ENCODE measurements at regions not wholly inside any gene's neighbourhood (a gene's known extent, or its start where the extent isn't known, plus 50 kb on each side); places are given as distances from the start of the nearest gene placed in this dataset.

GRCh38 chr16:73978407-73978784, 318.2 kb upstream of the PSMD7 start:
- Histone ChIP-seq H3K79me2 (ENCODE audit: control insufficient read depth, insufficient read depth, low read length, poor library complexity) (no peaks in the 10 kb centered on the region), H3K4me3 (ENCODE audit: low read depth, low read length) (no peak overlapping the region), H3K4ac (ENCODE audit: low read depth, low read length) (no peak overlapping the region), H3K79me1 (ENCODE audit: low read length) (no peaks in the 10 kb centered on the region), H4K12ac (ENCODE audit: low read depth, low read length) (no peak overlapping the region), H3K4me1 (ENCODE audit: control insufficient read depth in 1 of 2, insufficient read depth in 2 of 2, low read length in 2 of 2) (no peaks in the 10 kb centered on the region), H3K23ac (ENCODE audit: low read length) (no peak overlapping the region), H2BK5ac (ENCODE audit: low read depth, low read length, poor library complexity) (no peak overlapping the region), H3K36me3 (ENCODE audit: control insufficient read depth in 1 of 2, insufficient read depth in 2 of 2, low read length in 2 of 2) (no peaks in the 10 kb centered on the region), H3K18ac (ENCODE audit: low read length) (no peak overlapping the region), H3K9me3 (ENCODE audit: insufficient read depth, low read depth, low read length) (no peaks in the 10 kb centered on the region), H2BK120ac (ENCODE audit: insufficient read depth, low read length, poor library complexity) (no peak overlapping the region), H3K27ac (ENCODE audit: low read depth, low read length) (no peak overlapping the region), H2BK12ac (ENCODE audit: low read length) (no peak overlapping the region), H2AK5ac (ENCODE audit: low read length) (no peak overlapping the region), H4K91ac (ENCODE audit: low read depth, low read length) (no peak overlapping the region), H3K27me3 (ENCODE audit: insufficient read depth, low read length) (no peaks in the 10 kb centered on the region), H3K9ac (ENCODE audit: low read length) (no peak overlapping the region), H4K8ac (ENCODE audit: low read depth, low read length) (no peak overlapping the region), H2AFZ (ENCODE audit: insufficient read depth, low read length, poor library complexity) (no peak overlapping the region), H3K4me2 (ENCODE audit: low read length) (no peak overlapping the region), H3K14ac (ENCODE audit: low read length) (no peak overlapping the region)
- no CpG with 5 or more reads among the region's 5 CpGs for WGBS (ENCODE audit: extremely low coverage, insufficient coverage, insufficient read length)
- no peak for DNase-seq

GRCh38 chr16:73976644-73977043, 320.0 kb upstream of the PSMD7 start:
- DNase-seq = no peak
- H3K18ac ChIP-seq (ENCODE audit: low read length) = no peak overlapping the region
- H3K4me2 ChIP-seq (ENCODE audit: low read length) = no peak overlapping the region
- no peak overlapping the region for H4K91ac ChIP-seq (ENCODE audit: low read depth, low read length)
- H2AK5ac ChIP-seq (ENCODE audit: low read length) = no peak overlapping the region
- H3K14ac ChIP-seq (ENCODE audit: low read length) = no peak overlapping the region
- H2BK12ac ChIP-seq (ENCODE audit: low read length) = no peak overlapping the region
- H3K9me3 ChIP-seq (ENCODE audit: insufficient read depth, low read depth, low read length) = no peaks in the 10 kb centered on the region
- H2BK120ac ChIP-seq (ENCODE audit: insufficient read depth, low read length, poor library complexity) = no peak overlapping the region
- H3K27ac ChIP-seq (ENCODE audit: low read depth, low read length) = no peak overlapping the region
- no peak overlapping the region for H3K4ac ChIP-seq (ENCODE audit: low read depth, low read length)
- H2AFZ ChIP-seq (ENCODE audit: insufficient read depth, low read length, poor library complexity) = no peak overlapping the region
- no peaks in the 10 kb centered on the region for H3K4me1 ChIP-seq (ENCODE audit: control insufficient read depth in 1 of 2, insufficient read depth in 2 of 2, low read length in 2 of 2)
- H2BK5ac ChIP-seq (ENCODE audit: low read depth, low read length, poor library complexity) = no peak overlapping the region
- no peaks in the 10 kb centered on the region for H3K79me1 ChIP-seq (ENCODE audit: low read length)
- H3K9ac ChIP-seq (ENCODE audit: low read length) = no peak overlapping the region
- no peak overlapping the region for H4K8ac ChIP-seq (ENCODE audit: low read depth, low read length)
- no peaks in the 10 kb centered on the region for H3K79me2 ChIP-seq (ENCODE audit: control insufficient read depth, insufficient read depth, low read length, poor library complexity)
- no CpG with 5 or more reads among the region's 3 CpGs for WGBS (ENCODE audit: extremely low coverage, insufficient coverage, insufficient read length)
- H3K23ac ChIP-seq (ENCODE audit: low read length) = no peak overlapping the region
- no peaks in the 10 kb centered on the region for H3K36me3 ChIP-seq (ENCODE audit: control insufficient read depth in 1 of 2, insufficient read depth in 2 of 2, low read length in 2 of 2)
- H3K4me3 ChIP-seq (ENCODE audit: low read depth, low read length) = no peak overlapping the region
- no peaks in the 10 kb centered on the region for H3K27me3 ChIP-seq (ENCODE audit: insufficient read depth, low read length)
- H4K12ac ChIP-seq (ENCODE audit: low read depth, low read length) = no peak overlapping the region

GRCh38 chr16:73973174-73973573, 323.4 kb upstream of the PSMD7 start:
- H3K4me3 ChIP-seq (ENCODE audit: low read depth, low read length) = no peak overlapping the region
- H2BK120ac ChIP-seq (ENCODE audit: insufficient read depth, low read length, poor library complexity) = no peak overlapping the region
- no peak overlapping the region for H3K18ac ChIP-seq (ENCODE audit: low read length)
- no peak overlapping the region for H3K4ac ChIP-seq (ENCODE audit: low read depth, low read length)
- H3K27me3 ChIP-seq (ENCODE audit: insufficient read depth, low read length) = no peaks in the 10 kb centered on the region
- H3K27ac ChIP-seq (ENCODE audit: low read depth, low read length) = no peak overlapping the region
- H3K36me3 ChIP-seq (ENCODE audit: control insufficient read depth in 1 of 2, insufficient read depth in 2 of 2, low read length in 2 of 2) = no peaks in the 10 kb centered on the region
- no peaks in the 10 kb centered on the region for H3K9me3 ChIP-seq (ENCODE audit: insufficient read depth, low read depth, low read length)
- no peak for DNase-seq
- H2AK5ac ChIP-seq (ENCODE audit: low read length) = no peak overlapping the region
- no peaks in the 10 kb centered on the region for H3K4me1 ChIP-seq (ENCODE audit: control insufficient read depth in 1 of 2, insufficient read depth in 2 of 2, low read length in 2 of 2)
- no peak overlapping the region for H3K23ac ChIP-seq (ENCODE audit: low read length)
- H2AFZ ChIP-seq (ENCODE audit: insufficient read depth, low read length, poor library complexity) = no peak overlapping the region
- no peak overlapping the region for H2BK12ac ChIP-seq (ENCODE audit: low read length)
- H4K12ac ChIP-seq (ENCODE audit: low read depth, low read length) = no peak overlapping the region
- no peaks in the 10 kb centered on the region for H3K79me1 ChIP-seq (ENCODE audit: low read length)
- WGBS (ENCODE audit: extremely low coverage, insufficient coverage, insufficient read length) = no CpG with 5 or more reads among the region's 4 CpGs
- no peak overlapping the region for H3K4me2 ChIP-seq (ENCODE audit: low read length)
- H3K79me2 ChIP-seq (ENCODE audit: control insufficient read depth, insufficient read depth, low read length, poor library complexity) = no peaks in the 10 kb centered on the region
- H4K91ac ChIP-seq (ENCODE audit: low read depth, low read length) = no peak overlapping the region
- H3K14ac ChIP-seq (ENCODE audit: low read length) = no peak overlapping the region
- H3K9ac ChIP-seq (ENCODE audit: low read length) = no peak overlapping the region
- H4K8ac ChIP-seq (ENCODE audit: low read depth, low read length) = no peak overlapping the region
- no peak overlapping the region for H2BK5ac ChIP-seq (ENCODE audit: low read depth, low read length, poor library complexity)

- H3K27ac ChIP-seq (ENCODE audit: low read depth, low read length) = no peak overlapping the region
- H4K8ac ChIP-seq (ENCODE audit: low read depth, low read length) = no peak overlapping the region
- no peaks in the 10 kb centered on the region for H3K4me1 ChIP-seq (ENCODE audit: control insufficient read depth in 1 of 2, insufficient read depth in 2 of 2, low read length in 2 of 2)
- H2BK5ac ChIP-seq (ENCODE audit: low read depth, low read length, poor library complexity) = no peak overlapping the region
- H4K12ac ChIP-seq (ENCODE audit: low read depth, low read length) = no peak overlapping the region
- no peaks in the 10 kb centered on the region for H3K36me3 ChIP-seq (ENCODE audit: control insufficient read depth in 1 of 2, insufficient read depth in 2 of 2, low read length in 2 of 2)
- H3K4me2 ChIP-seq (ENCODE audit: low read length) = no peak overlapping the region
- H2BK120ac ChIP-seq (ENCODE audit: insufficient read depth, low read length, poor library complexity) = no peak overlapping the region
- H2BK12ac ChIP-seq (ENCODE audit: low read length) = no peak overlapping the region
- H3K9me3 ChIP-seq (ENCODE audit: insufficient read depth, low read depth, low read length) = no peaks in the 10 kb centered on the region
- H3K23ac ChIP-seq (ENCODE audit: low read length) = no peak overlapping the region
- no peak overlapping the region for H3K9ac ChIP-seq (ENCODE audit: low read length)
- H3K27me3 ChIP-seq (ENCODE audit: insufficient read depth, low read length) = no peaks in the 10 kb centered on the region
- H3K79me1 ChIP-seq (ENCODE audit: low read length) = no peaks in the 10 kb centered on the region
- no peak for DNase-seq
- no peak overlapping the region for H3K14ac ChIP-seq (ENCODE audit: low read length)
- H3K4ac ChIP-seq (ENCODE audit: low read depth, low read length) = no peak overlapping the region
- H3K4me3 ChIP-seq (ENCODE audit: low read depth, low read length) = no peak overlapping the region
- no peak overlapping the region for H4K91ac ChIP-seq (ENCODE audit: low read depth, low read length)
- H3K79me2 ChIP-seq (ENCODE audit: control insufficient read depth, insufficient read depth, low read length, poor library complexity) = no peaks in the 10 kb centered on the region
- H2AFZ ChIP-seq (ENCODE audit: insufficient read depth, low read length, poor library complexity) = no peak overlapping the region
- no peak overlapping the region for H2AK5ac ChIP-seq (ENCODE audit: low read length)
- WGBS (ENCODE audit: extremely low coverage, insufficient coverage, insufficient read length) = no CpG with 5 or more reads among the region's 5 CpGs
- H3K18ac ChIP-seq (ENCODE audit: low read length) = no peak overlapping the region
These were observed 329.8 kb upstream of the PSMD7 start for GRCh38 chr16:73966851-73967250.
